GM19023 (cell line): ENCODE measurements at regions not wholly inside any gene's neighbourhood (a gene's known extent, or its start where the extent isn't known, plus 50 kb on each side); places are given as distances from the start of the nearest gene placed in this dataset.
"Not testable (repeated sequence)": the region's sequence is repeated elsewhere in the genome, so short reads cannot be mapped to it uniquely, and the experiment has no call there.

Source experiments
- ATAC-seq: cut with Tn5 transposase; IDR thresholded peaks from one replicate; pipeline ENCODE4 v1.9.1; 2021; ENCODE audit warnings: mild to moderate bottlenecking, moderate library complexity; ENCODE audit not compliant: unreplicated experiment

DNA sequence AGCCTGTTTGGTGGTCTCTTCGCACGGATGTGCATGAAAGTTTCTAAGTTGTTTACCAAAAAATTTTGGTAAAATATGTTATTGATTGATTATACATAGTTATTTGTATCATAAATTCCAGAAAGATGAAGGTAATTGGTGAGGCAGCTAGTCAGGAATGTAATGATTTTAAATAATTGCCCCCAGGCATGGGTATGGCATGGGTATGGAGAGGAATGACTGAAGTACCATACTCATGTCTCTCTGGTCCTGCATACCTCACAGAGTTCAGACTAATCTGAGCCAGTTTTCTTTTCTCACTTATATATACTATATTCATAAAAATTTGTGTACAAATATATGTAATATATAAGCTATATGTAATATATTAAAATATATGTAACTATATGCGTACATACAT is 329.0 kb upstream of the TECRL start:
- no peak for ATAC-seq

DNA sequence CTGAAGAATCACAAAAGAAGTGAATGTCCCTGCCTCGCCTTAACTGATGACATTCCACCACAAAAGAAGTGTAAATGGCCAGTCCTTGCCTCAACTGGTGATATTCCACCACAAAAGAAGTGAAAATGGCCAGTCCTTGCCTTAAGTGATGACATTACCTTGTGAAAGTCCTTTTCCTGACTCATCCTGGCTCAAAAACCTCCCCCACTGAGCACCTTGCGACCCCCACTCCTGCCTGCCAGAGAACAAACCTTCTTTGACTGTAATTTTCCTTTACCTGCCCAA is 328.5 kb upstream of the TECRL start:
- ATAC-seq = not testable (repeated sequence)

DNA sequence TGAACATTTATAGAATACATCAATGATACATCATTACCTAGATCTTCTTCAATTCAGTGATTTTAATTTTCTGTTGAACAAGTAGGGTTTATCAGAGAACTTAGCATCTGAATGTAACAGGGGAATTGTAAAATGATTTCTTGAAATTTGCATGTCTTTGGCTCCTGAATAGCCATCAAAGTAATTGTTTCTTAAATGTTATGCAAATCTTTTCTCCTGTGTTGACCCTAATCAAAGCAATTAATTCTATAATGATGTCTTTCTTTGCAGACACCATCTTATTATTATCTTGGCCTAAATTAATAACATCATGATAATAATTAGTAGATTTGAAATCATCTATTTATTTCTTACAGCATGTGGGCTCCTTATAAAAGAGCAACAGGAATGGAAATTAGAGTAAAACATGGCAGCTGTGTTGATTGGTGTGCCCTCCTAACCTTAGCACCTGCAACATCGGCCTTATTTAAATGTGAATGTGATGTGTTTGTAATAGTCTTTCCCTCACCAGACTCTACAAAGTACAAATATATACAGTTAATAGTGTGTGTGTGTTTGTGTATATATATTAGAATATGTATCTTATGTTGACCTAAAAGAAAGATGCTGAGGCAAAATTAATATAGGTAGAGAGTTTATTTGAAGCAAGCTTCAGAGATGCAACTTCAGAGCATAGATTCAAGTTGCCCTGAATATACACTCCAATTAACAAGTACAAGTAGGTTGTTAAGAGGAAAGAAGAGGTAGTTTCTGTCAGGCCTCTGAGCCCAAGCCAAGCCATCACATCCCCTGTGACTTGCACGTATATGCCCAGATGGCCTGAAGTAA is 328.0 kb upstream of the TECRL start:
- ATAC-seq = no peak

DNA sequence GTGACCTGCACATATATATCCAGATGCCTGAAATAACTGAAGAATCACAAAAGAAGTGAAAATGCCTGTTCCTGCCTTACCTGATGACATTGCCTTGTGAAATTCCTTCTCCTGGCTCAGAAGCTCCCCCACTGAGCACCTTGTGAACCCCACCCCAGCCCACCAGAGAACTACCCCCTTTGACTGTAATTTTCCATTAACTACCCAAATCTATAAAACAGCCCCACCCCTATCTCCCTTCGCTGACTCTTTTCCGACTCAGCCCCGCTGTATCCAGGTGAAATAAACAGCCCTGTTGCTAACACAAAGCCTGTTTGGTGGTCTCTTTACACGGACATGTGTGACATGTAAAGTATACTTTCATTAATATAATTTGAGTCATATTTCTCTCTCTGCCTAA is 320.3 kb upstream of the TECRL start:
- ATAC-seq = no peak

DNA sequence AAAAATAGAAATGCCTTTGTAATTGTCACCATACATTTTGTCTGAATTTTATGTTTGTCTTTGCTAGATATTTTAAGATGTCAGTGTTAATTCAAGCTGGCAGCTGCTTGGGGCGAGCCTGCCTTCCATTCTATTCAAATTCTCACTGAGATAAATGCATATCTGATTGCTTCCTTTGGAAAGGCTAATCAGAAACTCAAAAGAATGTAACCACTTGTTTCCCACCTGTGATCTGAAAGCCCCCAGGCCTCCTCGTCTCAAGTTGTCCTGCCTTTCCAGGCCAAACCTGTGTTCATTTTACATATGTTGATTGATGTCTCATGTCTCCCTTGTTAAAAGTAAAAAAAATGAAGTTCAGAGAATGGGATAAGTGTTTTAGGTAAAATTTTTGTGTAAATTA is 318.7 kb upstream of the TECRL start:
- ATAC-seq = no peak

DNA sequence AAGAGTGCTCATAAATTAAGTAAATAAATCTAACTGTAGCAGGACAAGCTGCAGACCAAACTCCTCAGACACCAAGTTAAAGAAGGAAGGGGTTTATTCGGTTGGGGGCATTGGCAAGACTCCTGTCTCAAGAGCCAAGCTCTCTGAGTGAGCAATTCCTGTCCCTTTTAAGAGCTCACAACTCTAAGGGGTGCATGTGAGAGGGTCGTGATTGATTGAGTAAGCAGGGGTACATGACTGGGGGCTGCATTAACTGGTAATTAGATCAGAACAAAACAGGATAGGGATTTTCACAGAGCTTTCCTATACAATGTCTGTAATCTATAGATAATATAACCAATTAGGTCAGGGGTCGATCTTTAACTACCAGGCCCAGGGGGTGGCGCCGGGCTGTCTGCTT is 318.1 kb upstream of the TECRL start:
- ATAC-seq = not testable (repeated sequence)

DNA sequence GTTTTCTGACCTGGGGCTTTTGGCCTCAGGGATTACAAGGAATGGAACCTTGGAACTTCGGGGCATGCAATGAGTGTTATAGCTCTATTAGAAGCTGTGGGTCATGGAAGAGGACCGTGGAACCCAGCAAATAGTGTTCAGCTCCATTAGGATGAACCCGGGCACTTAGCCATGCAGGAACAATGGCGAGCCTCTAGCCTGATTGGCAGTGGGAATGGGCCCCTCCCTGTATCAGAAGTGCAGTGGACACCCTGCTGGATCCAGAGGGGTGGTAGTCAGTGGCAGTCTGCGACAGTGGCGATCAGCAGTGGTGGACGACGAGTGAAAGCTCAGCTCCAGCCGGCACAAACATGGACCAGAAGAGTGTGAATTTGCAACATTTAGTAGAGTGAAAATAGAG is 315.4 kb upstream of the TECRL start:
- no peak for ATAC-seq

DNA sequence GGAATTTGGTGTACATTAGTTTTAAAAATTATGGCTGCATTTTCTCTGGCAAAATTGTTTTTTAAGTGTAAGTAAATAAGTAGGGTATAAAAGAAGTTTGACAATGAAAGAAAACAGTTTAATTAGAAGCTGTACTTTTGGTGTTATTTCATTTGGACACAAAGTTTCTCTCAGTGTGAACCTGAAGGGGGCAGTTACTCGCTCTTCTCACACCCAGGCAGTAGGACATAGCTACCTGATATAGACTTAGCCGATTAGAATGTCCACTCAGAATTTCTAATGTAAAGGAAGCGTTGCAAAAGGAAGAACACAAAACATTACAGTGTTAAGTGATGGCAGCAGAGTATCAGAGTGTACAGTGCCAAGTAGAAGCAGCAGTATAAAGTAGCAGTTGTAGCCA is 311.9 kb upstream of the TECRL start:
- ATAC-seq = no peak

DNA sequence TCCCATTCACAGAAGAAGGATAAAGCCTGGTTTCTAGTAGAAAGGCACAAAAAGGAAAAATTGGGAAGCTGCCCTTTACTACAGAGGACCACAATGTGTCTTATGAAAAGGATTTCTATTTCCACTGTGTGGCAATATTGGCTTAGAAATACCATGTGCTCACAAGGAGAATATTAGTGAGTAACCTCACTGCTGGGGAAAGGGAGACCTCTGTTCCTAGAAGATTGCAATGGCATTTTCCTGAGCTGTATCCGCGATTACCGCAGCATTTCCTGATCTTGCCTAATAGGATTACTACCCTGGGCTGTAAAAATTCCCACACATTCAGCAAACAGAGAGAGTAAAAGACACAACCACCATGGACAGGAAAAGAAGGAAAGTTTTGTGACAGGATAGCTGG is 308.8 kb upstream of the TECRL start:
- ATAC-seq = no peak

DNA sequence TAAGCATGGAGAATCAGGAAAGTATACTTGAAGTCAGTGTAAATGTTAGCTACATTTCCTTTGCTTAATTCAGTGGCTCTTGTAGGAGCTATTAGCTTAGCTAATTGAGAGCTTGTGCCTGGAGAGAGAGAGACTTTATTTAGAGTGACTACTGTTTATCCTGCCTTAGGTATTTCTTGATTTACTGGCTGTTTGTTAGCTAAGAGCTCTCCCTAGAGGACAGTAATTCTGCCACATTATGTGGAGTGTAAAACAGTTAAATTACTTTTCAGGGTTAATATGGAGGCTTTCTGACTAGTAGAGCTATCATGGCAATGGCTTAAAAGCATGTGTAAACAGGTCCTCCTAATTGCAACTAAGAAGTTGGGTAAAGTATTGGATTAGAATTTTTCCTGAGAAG is 306.5 kb upstream of the TECRL start:
- no peak for ATAC-seq

DNA sequence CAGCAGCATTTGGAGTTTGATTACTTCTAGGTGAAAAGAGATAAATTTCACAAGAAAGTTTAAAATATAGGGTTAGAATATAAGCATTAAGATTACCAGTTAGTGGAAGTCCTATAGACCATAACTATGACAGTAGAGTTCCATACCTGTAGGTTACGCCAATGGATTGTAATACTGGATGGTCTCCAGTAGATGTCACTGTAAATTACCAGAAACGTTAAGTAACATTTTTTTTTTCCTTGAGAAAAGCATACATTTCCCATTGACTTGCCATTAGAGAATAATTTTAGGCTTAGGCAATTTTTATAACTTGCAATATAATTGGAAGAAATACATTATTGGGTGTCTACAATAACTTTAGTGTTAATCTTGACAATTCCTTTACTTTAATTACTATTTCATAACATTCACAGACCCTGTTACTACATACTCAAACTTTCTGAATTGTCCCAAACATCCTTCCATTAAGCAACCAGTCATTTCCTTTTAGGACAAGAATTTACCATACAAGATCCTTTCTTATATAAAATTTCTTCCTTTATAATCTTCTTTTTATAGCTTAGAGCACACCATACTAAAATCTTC is 304.1 kb upstream of the TECRL start:
- ATAC-seq = peak; percentile 60

DNA sequence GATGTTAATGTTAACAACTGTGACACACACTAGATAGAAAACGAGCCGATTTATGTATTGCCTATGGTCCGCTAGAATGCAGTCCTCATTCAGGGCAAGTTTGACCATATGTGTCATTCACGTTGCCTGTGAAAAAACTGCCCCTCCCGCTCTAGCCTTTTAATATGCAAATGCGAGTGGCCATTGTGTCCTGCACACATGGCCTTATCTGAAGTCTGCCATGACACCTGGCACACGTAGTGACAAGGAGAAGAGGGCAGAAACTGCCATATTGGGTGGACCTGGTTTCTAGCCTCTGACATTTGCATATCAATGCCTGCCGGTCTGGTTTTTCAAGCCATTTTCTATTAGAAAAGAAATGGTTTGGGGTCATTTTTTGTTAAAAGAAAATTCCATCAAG is 303.3 kb upstream of the TECRL start:
- no peak for ATAC-seq

DNA sequence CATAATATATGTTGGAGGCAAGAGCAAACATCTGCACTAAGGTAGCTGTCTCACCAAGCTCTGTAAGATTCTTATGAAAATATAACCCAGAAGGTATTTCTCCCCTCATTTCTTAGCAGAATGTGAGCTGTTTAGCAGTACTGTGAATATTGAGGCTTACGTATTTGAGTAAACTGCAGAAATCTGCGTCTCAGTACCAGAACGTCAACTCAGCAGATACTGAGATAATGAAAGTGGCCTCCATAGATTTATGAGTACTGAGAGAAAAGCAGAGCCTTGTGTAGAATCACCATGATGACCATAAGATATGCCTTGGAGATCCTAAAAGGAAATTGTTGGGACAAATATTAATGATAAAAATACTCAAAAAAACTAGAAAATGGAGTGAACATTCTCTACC is 296.7 kb upstream of the TECRL start:
- no peak for ATAC-seq

DNA sequence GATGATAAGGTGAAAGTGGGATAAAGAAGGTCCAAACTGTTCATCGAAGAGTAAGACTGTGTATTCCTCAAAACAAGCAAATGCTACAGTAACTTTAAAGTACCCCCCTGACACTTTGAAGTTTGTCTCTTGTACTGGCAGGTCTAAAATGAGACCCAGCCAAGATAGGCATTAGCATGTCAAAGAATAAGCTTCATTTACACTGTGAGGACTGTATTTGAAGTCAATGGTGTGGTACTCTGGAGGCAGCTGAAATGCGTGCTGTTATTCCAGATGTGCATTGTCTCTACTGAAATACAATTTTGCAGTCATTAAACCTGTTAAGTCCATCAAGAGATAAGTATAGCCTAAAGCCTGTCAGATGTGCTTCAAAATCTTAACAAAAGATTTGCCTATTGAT is 288.9 kb upstream of the TECRL start:
- ATAC-seq = no peak

DNA sequence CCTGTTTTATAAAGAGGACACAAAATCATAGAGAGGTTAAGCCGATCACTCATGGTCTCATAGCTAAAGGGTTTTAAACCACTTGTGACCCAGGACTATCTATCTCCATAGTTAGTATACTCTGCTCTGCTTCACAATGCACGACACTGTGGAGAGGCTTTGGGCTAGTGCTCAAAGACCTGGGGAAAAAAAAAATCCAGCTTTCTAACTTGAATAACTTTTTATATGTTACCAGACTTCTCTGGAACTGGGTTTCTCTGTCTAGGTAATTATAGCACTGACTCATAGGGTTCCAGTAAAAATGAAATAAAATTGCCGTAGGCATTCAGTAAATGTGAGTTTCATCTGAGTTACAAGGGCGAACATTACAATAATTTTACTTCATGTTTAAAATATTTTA is 273.7 kb upstream of the TECRL start:
- no peak for ATAC-seq

DNA sequence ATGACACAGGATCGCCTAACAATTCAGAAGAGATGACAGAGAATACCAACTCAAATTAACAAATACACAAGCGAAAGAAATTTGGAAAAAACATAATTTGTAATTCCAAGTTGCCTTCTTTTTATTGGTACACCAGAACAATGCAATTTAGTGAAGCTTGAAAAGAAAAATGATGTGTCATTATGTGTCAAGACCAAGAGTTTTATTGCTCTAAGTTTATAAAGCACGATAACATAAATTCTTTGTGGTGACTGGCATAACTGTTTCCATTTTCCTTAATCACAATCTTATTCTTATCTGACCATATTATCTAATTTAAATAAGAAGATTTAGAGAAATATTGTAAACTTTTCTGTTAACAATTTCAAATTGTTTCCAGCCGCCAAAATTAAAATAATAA is 273.2 kb upstream of the TECRL start:
- no peak for ATAC-seq

DNA sequence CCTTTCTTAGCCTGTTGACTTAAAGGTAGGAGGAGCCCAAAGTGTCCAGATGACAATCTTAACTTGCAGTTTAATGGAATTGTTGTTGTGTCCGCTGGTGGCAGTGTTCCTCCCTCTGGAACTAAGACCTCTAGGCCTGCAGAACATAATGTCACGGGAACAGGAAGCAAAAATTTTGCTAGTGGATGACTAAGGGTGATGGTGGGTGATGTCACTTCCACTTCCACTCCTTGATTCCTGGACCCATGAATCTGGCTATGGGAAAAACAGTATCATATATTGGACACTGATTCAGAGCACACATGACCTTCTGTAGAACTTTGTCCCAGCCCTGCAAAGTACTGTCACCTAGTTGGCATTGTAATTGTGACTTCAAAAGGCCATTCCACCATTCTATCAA is 263.9 kb upstream of the TECRL start:
- not testable (repeated sequence) for ATAC-seq

DNA sequence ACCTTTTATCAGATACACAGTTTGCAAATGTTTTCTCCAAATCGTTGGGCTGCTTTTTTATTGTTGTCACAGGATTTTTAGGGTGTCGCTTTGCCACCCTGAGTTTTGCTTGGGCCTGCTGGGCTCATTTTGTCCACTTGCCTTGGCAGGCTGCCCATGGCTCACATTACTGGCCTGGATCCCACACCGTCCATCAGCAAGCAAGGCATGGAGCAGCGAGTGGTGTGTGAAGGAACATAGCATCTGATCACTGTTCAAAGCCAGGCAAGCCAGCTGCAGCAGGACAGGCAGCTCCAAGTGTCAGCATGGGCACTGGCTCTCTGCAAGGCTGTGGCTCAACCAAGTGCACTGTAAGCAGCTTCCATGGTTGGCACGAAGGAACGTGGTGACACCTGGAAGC is 261.4 kb upstream of the TECRL start:
- ATAC-seq = no peak

DNA sequence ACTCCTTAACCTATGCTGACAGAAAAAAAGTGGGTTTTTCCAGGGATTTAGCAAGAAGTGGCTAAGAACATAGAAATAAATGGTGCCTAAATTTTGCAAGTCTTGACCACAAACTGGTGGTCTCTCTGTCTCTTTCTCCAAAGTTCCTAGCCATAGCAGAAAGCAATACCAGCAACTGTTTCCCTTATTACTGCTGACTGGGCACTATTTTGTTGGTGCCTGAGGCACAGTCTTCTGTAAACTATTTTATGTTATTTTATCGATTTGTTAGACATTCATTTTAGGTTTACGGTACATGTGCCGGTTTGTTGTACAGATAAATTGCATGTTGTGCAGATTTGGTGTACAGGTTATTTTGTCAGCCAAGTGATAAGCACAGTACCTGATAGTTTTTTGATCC is 234.6 kb upstream of the TECRL start:
- no peak for ATAC-seq

DNA sequence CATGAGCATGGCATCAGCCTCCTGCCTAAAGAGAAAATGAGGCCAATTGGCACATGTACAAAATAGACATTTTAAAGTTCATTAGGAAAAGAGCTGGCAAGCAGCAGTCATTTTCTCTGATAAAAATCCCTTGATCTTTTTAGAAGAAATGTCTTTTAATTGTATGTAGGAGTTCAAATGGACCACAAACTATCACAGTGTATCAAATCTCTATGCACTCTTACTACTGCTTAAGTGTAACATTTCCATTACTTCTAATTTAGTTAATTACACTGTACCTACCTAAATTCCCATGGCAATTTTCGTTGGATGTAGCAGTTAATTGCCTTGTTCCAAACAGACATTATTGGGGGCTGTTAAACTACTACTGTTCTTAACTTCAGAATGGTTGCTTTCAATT is 233.7 kb upstream of the TECRL start:
- no peak for ATAC-seq

DNA sequence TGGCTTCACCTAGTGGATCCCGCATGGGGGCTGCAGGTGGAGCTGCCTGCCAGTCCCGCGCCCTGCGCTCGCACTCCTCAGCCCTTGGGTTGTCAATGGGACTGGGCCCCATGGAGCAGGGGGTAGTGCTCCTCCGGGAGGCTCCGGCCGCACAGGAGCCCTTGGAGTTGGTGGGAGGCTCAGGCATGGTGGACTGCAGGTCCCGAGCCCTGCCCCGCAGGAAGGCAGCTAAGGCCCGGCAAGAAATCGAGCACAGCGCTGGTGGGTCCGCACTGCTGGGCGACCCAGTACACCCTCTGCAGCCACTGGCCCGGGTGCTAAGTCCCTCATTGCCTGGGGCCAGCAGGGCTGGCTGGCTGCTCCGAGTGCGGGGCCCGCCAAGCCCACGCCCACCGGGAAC is 231.2 kb upstream of the TECRL start:
- ATAC-seq = not testable (repeated sequence)

DNA sequence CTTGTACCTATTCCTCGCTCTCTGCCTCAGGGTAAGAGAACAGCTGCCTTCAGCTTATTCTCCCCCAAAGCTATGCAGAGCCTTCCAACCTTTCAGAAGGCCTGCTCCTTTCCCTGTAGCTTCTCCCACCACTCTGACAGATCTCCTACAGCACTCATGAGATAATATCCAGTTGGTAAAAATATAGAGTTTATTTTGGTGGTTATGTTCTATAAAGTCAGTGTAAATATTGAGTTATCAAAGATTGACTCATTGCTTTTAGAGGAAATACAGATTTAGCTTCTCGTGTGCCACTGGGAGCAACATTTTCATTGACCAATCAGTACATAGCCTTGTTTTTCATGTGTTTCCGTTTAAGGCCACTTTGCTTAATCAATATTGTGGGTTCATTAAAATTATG is 216.2 kb upstream of the TECRL start:
- no peak for ATAC-seq

DNA sequence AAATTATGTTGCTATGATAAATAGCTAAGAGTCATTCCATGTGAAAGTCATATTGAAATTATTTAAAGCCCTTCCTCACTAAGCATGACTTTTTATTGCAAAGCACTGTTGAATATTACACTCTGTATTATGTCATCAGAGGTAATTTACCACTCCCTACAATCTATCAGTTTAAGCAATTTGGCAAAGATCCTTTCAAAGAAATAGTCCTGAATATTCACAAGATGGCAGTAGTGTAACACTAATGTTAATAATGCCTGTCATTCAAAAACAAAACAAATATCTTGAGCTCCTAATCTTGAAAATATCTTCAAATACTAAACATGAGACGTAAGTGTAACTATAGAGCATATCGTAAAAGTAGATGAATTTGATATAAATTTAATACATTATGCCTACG is 208.6 kb upstream of the TECRL start:
- ATAC-seq = no peak
